ENCODE measurements at regions not wholly inside any gene's neighbourhood (a gene's known extent, or its start where the extent isn't known, plus 50 kb on each side); places are given as distances from the start of the nearest gene placed in this dataset.

GRCh38 chr5:168165221-168165914, 126.1 kb upstream of the WWC1 start:
- TF ChIP-seq, protein P1, sequence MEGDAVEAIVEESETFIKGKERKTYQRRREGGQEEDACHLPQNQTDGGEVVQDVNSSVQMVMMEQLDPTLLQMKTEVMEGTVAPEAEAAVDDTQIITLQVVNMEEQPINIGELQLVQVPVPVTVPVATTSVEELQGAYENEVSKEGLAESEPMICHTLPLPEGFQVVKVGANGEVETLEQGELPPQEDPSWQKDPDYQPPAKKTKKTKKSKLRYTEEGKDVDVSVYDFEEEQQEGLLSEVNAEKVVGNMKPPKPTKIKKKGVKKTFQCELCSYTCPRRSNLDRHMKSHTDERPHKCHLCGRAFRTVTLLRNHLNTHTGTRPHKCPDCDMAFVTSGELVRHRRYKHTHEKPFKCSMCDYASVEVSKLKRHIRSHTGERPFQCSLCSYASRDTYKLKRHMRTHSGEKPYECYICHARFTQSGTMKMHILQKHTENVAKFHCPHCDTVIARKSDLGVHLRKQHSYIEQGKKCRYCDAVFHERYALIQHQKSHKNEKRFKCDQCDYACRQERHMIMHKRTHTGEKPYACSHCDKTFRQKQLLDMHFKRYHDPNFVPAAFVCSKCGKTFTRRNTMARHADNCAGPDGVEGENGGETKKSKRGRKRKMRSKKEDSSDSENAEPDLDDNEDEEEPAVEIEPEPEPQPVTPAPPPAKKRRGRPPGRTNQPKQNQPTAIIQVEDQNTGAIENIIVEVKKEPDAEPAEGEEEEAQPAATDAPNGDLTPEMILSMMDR (IDR thresholded peaks at IDR 0.05; ENCODE audit: borderline replicate concordance, insufficient read depth, low read depth, low read length), result no peak
- H3K4me3 ChIP-seq (ENCODE audit: low read depth, low read length), result no peak overlapping the region

DNA sequence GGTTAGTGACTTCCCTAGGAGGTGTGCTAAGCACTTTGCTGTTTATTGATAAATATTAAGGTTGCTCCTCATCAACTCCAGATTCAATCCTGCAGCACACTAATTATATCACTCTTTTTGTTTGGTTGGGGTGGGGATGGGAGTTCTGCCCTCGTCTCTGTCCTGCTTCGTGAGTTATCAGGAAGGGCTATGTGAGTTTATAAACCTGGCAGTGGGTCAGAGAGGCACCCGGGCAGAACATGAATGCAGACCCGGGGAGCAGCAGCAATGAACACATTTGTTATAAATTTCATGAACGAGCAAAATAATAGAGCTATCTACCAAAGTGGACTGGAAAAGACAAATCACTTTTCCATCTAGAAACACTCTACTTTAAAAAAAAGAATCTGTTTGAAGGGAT, 125.5 kb upstream of the WWC1 start:
- TF ChIP-seq, protein P1 (IDR thresholded peaks at IDR 0.05; ENCODE audit: borderline replicate concordance, insufficient read depth, low read depth, low read length), result no peak
- H3K4me3 ChIP-seq (ENCODE audit: low read depth, low read length), result no peak overlapping the region

DNA sequence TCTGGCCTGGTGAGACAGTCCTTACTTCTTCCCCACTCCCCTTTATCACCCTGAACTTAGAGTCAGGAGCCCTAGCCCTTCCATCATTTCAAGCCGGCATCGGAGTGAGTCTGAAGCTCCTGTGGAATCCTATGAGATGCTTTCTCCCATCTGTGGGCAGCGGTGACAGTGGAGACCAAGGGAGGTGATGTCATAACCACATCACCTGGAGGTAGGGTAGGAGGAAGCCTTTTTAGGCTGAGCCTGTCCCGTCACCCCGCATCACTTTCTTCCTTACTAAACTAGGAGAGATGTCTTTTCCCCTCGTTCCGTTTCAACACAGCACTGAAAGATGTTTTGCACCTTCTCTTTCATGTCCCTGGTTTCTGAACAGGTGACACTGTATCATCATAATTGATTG, 124.1 kb upstream of the WWC1 start:
- TF ChIP-seq, protein P1 (IDR thresholded peaks at IDR 0.05; ENCODE audit: borderline replicate concordance, insufficient read depth, low read depth, low read length), result no peak
- H3K4me3 ChIP-seq (ENCODE audit: low read depth, low read length), result no peak overlapping the region

- TF ChIP-seq, protein P1 (IDR thresholded peaks at IDR 0.05; ENCODE audit: borderline replicate concordance, insufficient read depth, low read depth, low read length), result no peak
- no peak overlapping the region for H3K4me3 ChIP-seq (ENCODE audit: low read depth, low read length)
These were observed 122.3 kb upstream of the WWC1 start for GRCh38 chr5:168168978-168169698.

- H3K4me3 ChIP-seq (ENCODE audit: low read depth, low read length), result no peak overlapping the region
- TF ChIP-seq, protein P1 (IDR thresholded peaks at IDR 0.05; ENCODE audit: borderline replicate concordance, insufficient read depth, low read depth, low read length), result no peak
These were observed 121.7 kb upstream of the WWC1 start for GRCh38 chr5:168169791-168170190.

GRCh38 chr5:168171901-168172759, 119.3 kb upstream of the WWC1 start:
- TF ChIP-seq, protein P1 (IDR thresholded peaks at IDR 0.05; ENCODE audit: borderline replicate concordance, insufficient read depth, low read depth, low read length), result no peak
- no peak overlapping the region for H3K4me3 ChIP-seq (ENCODE audit: low read depth, low read length)

Data from GM12875 (cell line).